NCI-H146 (cell line): ENCODE measurements at regions not wholly inside any gene's neighbourhood (a gene's known extent, or its start where the extent isn't known, plus 50 kb on each side); places are given as distances from the start of the nearest gene placed in this dataset.

Experiments used
- DNase-seq: peaks from one replicate; lab custom pipeline; 2025; lab: John Stamatoyannopoulos, UW

GRCh38 chr17:17398188-17398942 is 78.4 kb upstream of the MED9 start:
- peak; percentile 53 for DNase-seq

- no peak for DNase-seq
Measured at GRCh38 chr17:17398943-17399926, 77.6 kb upstream of the MED9 start.

GRCh38 chr17:17400070-17400469 is 76.7 kb upstream of the MED9 start:
- no peak for DNase-seq

GRCh38 chr17:17400566-17401184 is 76.1 kb upstream of the MED9 start:
- no peak for DNase-seq

- DNase-seq, result peak; percentile 11
Measured at GRCh38 chr17:17401271-17401781, 75.5 kb upstream of the MED9 start.

- no peak for DNase-seq
Measured at GRCh38 chr17:17402558-17402957, 74.2 kb upstream of the MED9 start.

GRCh38 chr17:17403065-17403464 is 73.7 kb upstream of the MED9 start:
- DNase-seq, result no peak

- DNase-seq, result peak; percentile 91
Measured at GRCh38 chr17:17403899-17404576, 72.8 kb upstream of the MED9 start.

GRCh38 chr17:17405673-17406072 is 71.1 kb upstream of the MED9 start:
- no peak for DNase-seq

- no peak for DNase-seq
Measured at GRCh38 chr17:17406225-17406624, 70.6 kb upstream of the MED9 start.

GRCh38 chr17:17408236-17408794 is 68.5 kb upstream of the MED9 start:
- no peak for DNase-seq

GRCh38 chr17:17410357-17410756 is 66.4 kb upstream of the MED9 start:
- DNase-seq, result no peak

- DNase-seq, result no peak
Measured at GRCh38 chr17:17411692-17412091, 65.1 kb upstream of the MED9 start.

GRCh38 chr17:17412326-17412725 is 64.5 kb upstream of the MED9 start:
- no peak for DNase-seq

- DNase-seq, result no peak
Measured at GRCh38 chr17:17413215-17413792, 63.5 kb upstream of the MED9 start.

- DNase-seq, result no peak
Measured at GRCh38 chr17:17413821-17414220, 63.0 kb upstream of the MED9 start.

- DNase-seq, result no peak
Measured at GRCh38 chr17:17414341-17414805, 62.4 kb upstream of the MED9 start.

GRCh38 chr17:17415006-17415405 is 61.8 kb upstream of the MED9 start:
- DNase-seq, result no peak

- peak; percentile 72 for DNase-seq
Measured at GRCh38 chr17:17416007-17416399, 60.8 kb upstream of the MED9 start.

GRCh38 chr17:17416400-17417360 is 60.1 kb upstream of the MED9 start:
- DNase-seq, result peak; percentile 70
